NCI-H2029 (cell line): ENCODE measurements at regions not wholly inside any gene's neighbourhood (a gene's known extent, or its start where the extent isn't known, plus 50 kb on each side); places are given as distances from the start of the nearest gene placed in this dataset.
"Not testable (repeated sequence)": the region's sequence is repeated elsewhere in the genome, so short reads cannot be mapped to it uniquely, and the experiment has no call there.

Experiments used
- DNase-seq: peaks from one replicate; lab custom pipeline; 2025; lab: John Stamatoyannopoulos, UW

- DNase-seq = no peak
These were observed 55.9 kb downstream of the ZBTB18 start for GRCh38 chr1:244106837-244107493.

GRCh38 chr1:244111027-244111426, 59.9 kb downstream of the ZBTB18 start:
- no peak for DNase-seq

- no peak for DNase-seq
These were observed 61.0 kb downstream of the ZBTB18 start for GRCh38 chr1:244112041-244112440.

DNA sequence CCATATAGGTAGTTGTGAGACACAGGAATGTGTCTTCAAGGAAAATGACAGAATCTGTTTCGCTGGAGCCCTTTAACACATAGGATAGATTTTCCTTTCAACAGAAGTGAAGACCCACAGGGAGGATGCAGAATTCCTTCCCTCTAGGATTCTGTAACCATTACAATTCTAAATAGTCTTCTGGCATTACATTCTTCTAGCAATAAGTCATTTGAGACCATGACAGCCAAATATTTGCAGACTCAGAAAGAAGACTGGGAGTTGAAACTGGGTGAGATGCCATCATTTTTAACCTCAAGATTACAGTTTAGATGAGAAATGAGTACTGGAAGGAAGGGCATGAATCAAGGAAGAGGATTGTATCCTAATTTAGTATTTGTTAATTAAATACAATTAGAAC, 61.6 kb downstream of the ZBTB18 start:
- no peak for DNase-seq

GRCh38 chr1:244113532-244114320, 62.6 kb downstream of the ZBTB18 start:
- no peak for DNase-seq

DNA sequence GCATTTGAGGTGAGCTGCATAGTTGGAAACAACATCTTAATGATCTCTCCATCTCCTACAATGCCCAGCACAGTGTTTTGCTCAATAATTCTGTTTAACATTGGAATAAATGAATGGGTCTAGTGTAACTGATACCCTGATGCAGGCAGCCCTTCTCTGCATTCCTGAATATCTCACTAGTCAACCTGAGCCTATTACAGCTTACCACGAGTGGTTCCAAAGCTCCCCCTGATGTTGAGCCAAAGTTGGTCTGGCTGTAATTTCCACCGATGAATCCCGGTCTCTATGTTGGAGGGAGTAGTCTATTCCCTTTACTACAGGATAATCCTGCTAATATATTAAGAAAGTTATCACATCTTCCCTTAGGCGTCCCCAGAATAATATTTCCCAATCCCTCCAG, 63.8 kb downstream of the ZBTB18 start:
- no peak for DNase-seq

DNA sequence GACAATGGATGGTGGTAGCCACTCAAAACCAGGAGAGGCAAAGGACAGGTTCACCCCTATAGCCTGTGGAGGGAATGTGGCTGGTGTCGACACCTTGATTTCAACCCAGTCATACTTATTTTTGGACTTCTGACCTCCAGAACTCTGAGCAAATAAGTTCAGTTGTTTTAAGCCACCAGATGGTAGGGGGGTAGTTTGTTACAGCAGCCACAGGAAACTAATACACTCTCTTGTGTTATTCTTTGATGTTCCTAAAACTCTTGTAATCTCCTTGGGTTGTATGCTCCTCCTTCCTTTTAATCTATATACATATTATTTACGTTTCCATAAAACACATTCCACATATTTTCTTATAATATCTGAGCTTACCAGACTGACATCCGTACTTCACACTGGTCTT, 65.9 kb downstream of the ZBTB18 start:
- no peak for DNase-seq

DNA sequence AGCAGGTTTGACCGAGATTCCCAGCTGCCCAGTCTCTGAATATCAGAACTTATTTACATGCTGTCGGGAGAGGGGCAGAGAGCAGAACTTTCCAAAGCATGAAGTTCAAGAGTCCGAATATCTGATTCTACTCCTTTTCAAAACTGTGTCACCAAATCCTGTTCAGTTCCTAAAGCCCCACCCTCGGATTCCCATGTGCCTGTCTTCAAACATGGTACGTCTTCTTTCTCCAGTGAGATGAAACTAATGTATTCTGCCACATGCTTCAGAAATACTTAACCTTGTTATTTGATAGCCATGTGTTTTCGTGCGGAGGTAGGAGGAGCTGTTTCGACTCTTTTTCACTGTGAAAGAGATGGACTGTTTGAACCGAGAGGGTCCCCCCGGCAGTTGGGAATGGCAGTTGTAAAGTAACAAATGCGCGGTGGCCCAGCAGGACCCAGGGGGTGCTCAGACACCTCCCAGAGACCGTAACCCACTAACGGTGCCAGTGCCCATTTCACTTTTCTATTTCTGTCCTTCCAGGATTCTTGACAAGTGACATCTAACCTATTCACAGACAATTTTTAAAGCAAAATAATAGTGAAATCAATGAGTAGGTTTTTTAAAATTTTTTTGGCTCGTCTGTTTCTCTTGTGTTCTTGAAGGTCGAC, 67.2 kb downstream of the ZBTB18 start:
- no peak for DNase-seq

- DNase-seq = no peak
These were observed 77.7 kb downstream of the ZBTB18 start for GRCh38 chr1:244128591-244129383.

DNA sequence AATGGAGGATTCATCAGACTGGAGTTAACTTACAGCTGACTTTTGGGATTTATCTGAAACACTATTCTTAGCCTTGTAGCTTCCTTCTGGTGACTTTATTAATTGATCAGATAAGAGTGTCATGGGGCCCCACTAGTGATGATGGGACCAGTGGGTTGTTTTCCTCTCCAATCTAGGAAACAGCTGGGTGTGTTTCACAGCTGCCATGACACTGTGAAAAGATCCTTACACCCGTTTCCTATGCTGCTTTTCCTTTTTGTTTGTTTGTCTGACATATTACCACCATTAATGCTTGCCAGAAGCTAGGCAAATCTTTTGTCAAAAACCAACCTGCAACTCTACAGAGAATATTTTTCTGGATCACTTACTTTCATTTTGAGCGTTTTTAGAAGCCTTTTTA, 86.2 kb downstream of the ZBTB18 start:
- no peak for DNase-seq

GRCh38 chr1:244137725-244138124, 86.6 kb downstream of the ZBTB18 start:
- no peak for DNase-seq

DNA sequence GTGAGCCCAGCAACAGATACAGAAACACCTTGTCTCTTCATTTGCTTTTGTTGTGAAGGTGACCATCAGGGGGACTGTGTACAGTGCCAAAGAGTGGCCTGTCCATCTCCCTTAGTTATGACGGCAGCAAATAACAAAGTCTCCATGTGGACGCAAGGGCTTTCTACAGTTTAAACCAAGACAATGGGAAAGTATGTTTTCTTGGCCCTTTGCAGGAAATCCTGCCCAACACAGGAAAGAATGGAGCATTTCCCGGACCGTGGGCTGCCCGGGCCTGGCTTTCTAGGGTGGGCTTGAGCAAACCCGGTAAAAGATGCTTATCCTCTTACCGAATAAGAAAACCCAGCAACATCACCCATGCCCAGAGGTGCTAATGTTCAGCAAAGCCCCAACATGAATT, 87.3 kb downstream of the ZBTB18 start:
- DNase-seq = no peak

GRCh38 chr1:244139655-244140054, 88.6 kb downstream of the ZBTB18 start:
- no peak for DNase-seq

- DNase-seq = no peak
These were observed 89.3 kb downstream of the ZBTB18 start for GRCh38 chr1:244140420-244140819.

GRCh38 chr1:244144053-244144452, 93.0 kb downstream of the ZBTB18 start:
- DNase-seq = no peak

DNA sequence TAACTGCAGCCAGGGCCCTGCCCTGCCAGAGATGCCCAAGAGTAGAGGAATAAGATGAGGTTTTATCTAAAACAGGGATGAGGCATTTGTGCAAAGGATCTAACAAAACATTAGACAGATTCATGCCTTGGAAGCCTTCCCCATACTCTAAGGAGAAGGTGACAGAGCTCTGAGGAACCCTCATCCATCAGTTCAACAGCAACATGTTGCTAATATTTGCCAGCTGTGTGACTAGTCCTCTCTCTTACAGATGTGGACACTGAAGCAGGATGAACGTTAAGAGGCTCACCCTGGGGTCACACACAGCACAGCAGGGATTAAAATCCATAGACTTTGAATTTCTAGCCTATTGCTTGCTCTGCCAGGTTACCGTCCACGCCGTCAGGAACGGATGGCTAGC, 99.0 kb downstream of the ZBTB18 start:
- no peak for DNase-seq

GRCh38 chr1:244150665-244151064, 99.6 kb downstream of the ZBTB18 start:
- no peak for DNase-seq

DNA sequence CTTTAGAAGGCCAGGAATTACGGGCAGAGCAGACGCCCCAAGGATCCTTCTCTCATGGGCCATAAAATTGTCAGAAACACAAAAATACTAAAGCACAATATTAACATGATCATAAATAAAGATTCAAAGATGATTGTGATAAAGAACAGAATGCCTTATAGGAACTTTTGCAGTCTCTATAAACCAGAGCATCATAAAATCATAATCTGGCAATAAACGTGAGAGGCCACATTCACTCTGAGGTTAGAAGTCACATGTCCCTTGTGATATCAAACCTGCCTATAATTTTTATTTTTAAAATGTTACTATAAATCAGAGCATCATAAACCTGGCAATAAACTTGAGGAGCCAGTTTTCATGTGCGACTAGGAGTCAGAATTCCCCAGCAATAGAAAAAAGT, 100.5 kb downstream of the ZBTB18 start:
- no peak for DNase-seq

- DNase-seq = no peak
These were observed 103.4 kb downstream of the ZBTB18 start for GRCh38 chr1:244154508-244154871.

- DNase-seq = no peak
These were observed 103.9 kb downstream of the ZBTB18 start for GRCh38 chr1:244154872-244155531.

GRCh38 chr1:244155661-244156060, 104.6 kb downstream of the ZBTB18 start:
- no peak for DNase-seq

GRCh38 chr1:244156617-244157016, 105.5 kb downstream of the ZBTB18 start:
- DNase-seq = not testable (repeated sequence)
